Spleen (tissue), 7 donors: ENCODE measurements at regions not wholly inside any gene's neighbourhood (a gene's known extent, or its start where the extent isn't known, plus 50 kb on each side); places are given as distances from the start of the nearest gene placed in this dataset.
"Not testable (repeated sequence)": the region's sequence is repeated elsewhere in the genome, so short reads cannot be mapped to it uniquely, and the experiment has no call there.

ENCODE experiments used
- POLR2A ChIP-seq, 3 donors: fragments of 450-650 bp; IDR thresholded peaks; one replicate each; pipeline ENCODE4 v1.5.1; 2017; ENCODE audit warnings: antibody characterized with exemption in 3 of 3, mild to moderate bottlenecking in 1 of 3
- POLR2AphosphoS5 ChIP-seq, 3 donors: sonication (generic); formaldehyde crosslinking; IDR thresholded peaks; one replicate each; pipeline ENCODE4 v1.5.1; 2017; ENCODE audit warnings: antibody characterized with exemption in 3 of 3
- TF ChIP-seq, protein P1 (sequence below), 11 experiments: fragments of 200-600 bp in 7 of 11; fragments of 450-650 bp in 4 of 11; sonication (generic) in 4 of 11; IDR thresholded peaks in 8 of 11; conservative IDR thresholded peaks in 3 of 11; 1 replicate in 7 of 11; 2 replicates in 4 of 11; pipeline versions ENCODE4 v1.4.0 to v1.8.0; 2016 to 2021; ENCODE audit warnings: antibody characterized with exemption in 11 of 11, inconsistent platforms in 4 of 11, mild to moderate bottlenecking in 1 of 11
- donor health status: DM: no; HTN: no; CAD: no; lungs with moderate emphysema.
- donor health status: DM: no; HTN: no; CAD: no.
- donor health status: DM: no; HTN: no; CAD: no.

DNA sequence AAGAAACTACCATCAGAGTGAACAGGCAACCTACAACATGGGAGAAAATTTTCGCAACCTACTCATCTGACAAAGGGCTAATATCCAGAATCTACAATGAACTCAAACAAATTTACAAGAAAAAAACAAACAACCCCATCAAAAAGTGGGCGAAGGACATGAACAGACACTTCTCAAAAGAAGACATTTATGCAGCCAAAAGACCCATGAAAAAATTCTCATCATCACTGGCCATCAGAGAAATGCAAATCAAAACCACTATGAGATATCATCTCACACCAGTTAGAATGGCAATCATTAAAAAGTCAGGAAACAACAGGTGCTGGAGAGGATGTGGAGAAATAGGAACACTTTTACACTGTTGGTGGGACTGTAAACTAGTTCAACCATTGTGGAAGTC, 57.6 kb upstream of the BHLHE40 start:
- not testable (repeated sequence) for TF ChIP-seq POLR2A, POLR2AphosphoS5 (IDR thresholded peaks at IDR 0.05)
- TF ChIP-seq, protein P1, sequence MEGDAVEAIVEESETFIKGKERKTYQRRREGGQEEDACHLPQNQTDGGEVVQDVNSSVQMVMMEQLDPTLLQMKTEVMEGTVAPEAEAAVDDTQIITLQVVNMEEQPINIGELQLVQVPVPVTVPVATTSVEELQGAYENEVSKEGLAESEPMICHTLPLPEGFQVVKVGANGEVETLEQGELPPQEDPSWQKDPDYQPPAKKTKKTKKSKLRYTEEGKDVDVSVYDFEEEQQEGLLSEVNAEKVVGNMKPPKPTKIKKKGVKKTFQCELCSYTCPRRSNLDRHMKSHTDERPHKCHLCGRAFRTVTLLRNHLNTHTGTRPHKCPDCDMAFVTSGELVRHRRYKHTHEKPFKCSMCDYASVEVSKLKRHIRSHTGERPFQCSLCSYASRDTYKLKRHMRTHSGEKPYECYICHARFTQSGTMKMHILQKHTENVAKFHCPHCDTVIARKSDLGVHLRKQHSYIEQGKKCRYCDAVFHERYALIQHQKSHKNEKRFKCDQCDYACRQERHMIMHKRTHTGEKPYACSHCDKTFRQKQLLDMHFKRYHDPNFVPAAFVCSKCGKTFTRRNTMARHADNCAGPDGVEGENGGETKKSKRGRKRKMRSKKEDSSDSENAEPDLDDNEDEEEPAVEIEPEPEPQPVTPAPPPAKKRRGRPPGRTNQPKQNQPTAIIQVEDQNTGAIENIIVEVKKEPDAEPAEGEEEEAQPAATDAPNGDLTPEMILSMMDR (IDR thresholded peaks at IDR 0.05 in 8 of 11, conservative IDR thresholded peaks at IDR 0.05 in 3 of 11) = not testable (repeated sequence)
